WTC11 (cell line): ENCODE measurements at regions not wholly inside any gene's neighbourhood (a gene's known extent, or its start where the extent isn't known, plus 50 kb on each side); places are given as distances from the start of the nearest gene placed in this dataset.

Experiments used
- ATAC-seq: fragments of 200-7000 bp; cut with Tn5 transposase; 2 replicates; pipeline ENCODE4 v1.10.0; 2021; ENCODE audit warnings: mild to moderate bottlenecking, moderate library complexity
- CTCF ChIA-PET: fragments of 300-600 bp; sonication (Branson Sonifier 250); formaldehyde crosslinking; loops from one replicate; lab custom pipeline; 2021; ENCODE audit warnings: antibody characterized with exemption; lab: Charles Lee
- POLR2A ChIA-PET: fragments of 350-600 bp; sonication (Branson Sonifier 250); formaldehyde crosslinking; loops from one replicate; lab custom pipeline; 2021; ENCODE audit warnings: antibody characterized with exemption; lab: Charles Lee
- DNase-seq: peaks from one replicate; pipeline ENCODE4 v3.0.0; 2021; ENCODE audit warnings: low spot score
- H3K27ac Mint-ChIP-seq: 2 replicates; pipeline ENCODE4 v1.8.0; 2021; ENCODE audit warnings: mixed read lengths
- H3K27me3 Mint-ChIP-seq: 2 replicates; pipeline ENCODE4 v1.8.0; 2021; ENCODE audit warnings: low read depth, mild to moderate bottlenecking, moderate library complexity, mixed read lengths
- H3K36me3 Mint-ChIP-seq: 2 replicates; pipeline ENCODE4 v1.8.0; 2021; ENCODE audit warnings: mixed read lengths
- H3K4me1 Mint-ChIP-seq: 2 replicates; pipeline ENCODE4 v1.8.0; 2022; ENCODE audit warnings: mixed read lengths
- H3K4me3 Mint-ChIP-seq: 2 replicates; pipeline ENCODE4 v1.8.0; 2021; ENCODE audit warnings: mild to moderate bottlenecking, moderate library complexity, mixed read lengths
- H3K9me3 Mint-ChIP-seq: 2 replicates; pipeline ENCODE4 v1.8.0; 2021; ENCODE audit warnings: mixed read lengths
- ATF2 ChIP-seq: sonication (generic); formaldehyde crosslinking; IDR thresholded peaks from 2 replicates; pipeline ENCODE4 v1.8.1; 2022; ENCODE audit warnings: low read depth, missing genetic modification reagents, borderline replicate concordance
- CREB1 ChIP-seq: sonication (generic); formaldehyde crosslinking; IDR thresholded peaks from 2 replicates; pipeline ENCODE4 v1.8.0; 2023; ENCODE audit warnings: mild to moderate bottlenecking, missing genetic modification reagents
- CTCF ChIP-seq: fragments of 200-600 bp; IDR thresholded peaks from 2 replicates; pipeline ENCODE4 v1.8.0; 2022; ENCODE audit warnings: antibody characterized with exemption
- ELF4 ChIP-seq: sonication (generic); formaldehyde crosslinking; IDR thresholded peaks from 2 replicates; pipeline ENCODE4 v1.8.1; 2022; ENCODE audit warnings: low read depth, mild to moderate bottlenecking, moderate library complexity, missing genetic modification reagents
- FOXJ3 ChIP-seq: sonication (generic); formaldehyde crosslinking; IDR thresholded peaks from 2 replicates; pipeline ENCODE4 v1.9.0; 2021; ENCODE audit warnings: missing genetic modification reagents, mild to moderate bottlenecking, borderline replicate concordance
- FOXP1 ChIP-seq: sonication (generic); formaldehyde crosslinking; IDR thresholded peaks from 2 replicates; pipeline ENCODE4 v1.8.0; 2022; ENCODE audit warnings: missing genetic modification reagents, mild to moderate bottlenecking, moderate library complexity, borderline replicate concordance
- GABPB1 ChIP-seq: sonication (generic); formaldehyde crosslinking; IDR thresholded peaks from 2 replicates; pipeline ENCODE4 v1.8.1; 2023; ENCODE audit warnings: mild to moderate bottlenecking, missing genetic modification reagents
- GRHL2 ChIP-seq: fragments of 250-450 bp; sonication (Bioruptor Pico); IDR thresholded peaks from 2 replicates; pipeline ENCODE4 v1.8.0; 2022; ENCODE audit warnings: mild to moderate bottlenecking, moderate library complexity; ENCODE audit not compliant: insufficient replicate concordance, severe bottlenecking
- HMGA2 ChIP-seq: fragments of 250-450 bp; sonication (Bioruptor Pico); IDR thresholded peaks from 2 replicates; pipeline ENCODE4 v1.4.0; 2021; ENCODE audit warnings: mild to moderate bottlenecking, moderate library complexity
- JAZF1 ChIP-seq: fragments of 250-450 bp; sonication (Bioruptor Pico); IDR thresholded peaks from 2 replicates; pipeline ENCODE4 v1.9.0; 2021; ENCODE audit warnings: moderate library complexity, mild to moderate bottlenecking, inconsistent platforms
- KAT7 ChIP-seq: sonication (generic); formaldehyde crosslinking; IDR thresholded peaks from 2 replicates; pipeline ENCODE4 v1.8.1; 2023; ENCODE audit warnings: missing genetic modification reagents, mild to moderate bottlenecking, borderline replicate concordance
- MAX ChIP-seq: sonication (generic); formaldehyde crosslinking; IDR thresholded peaks from 2 replicates; pipeline ENCODE4 v1.8.0; 2022; ENCODE audit warnings: mild to moderate bottlenecking, missing genetic modification reagents
- MXD4 ChIP-seq: fragments of 250-450 bp; sonication (Bioruptor Pico); IDR thresholded peaks from 2 replicates; pipeline ENCODE4 v1.8.0; 2021; ENCODE audit warnings: mild to moderate bottlenecking, moderate library complexity, borderline replicate concordance
- OVOL2 ChIP-seq: fragments of 250-450 bp; sonication (Bioruptor Pico); IDR thresholded peaks from 2 replicates; pipeline ENCODE4 v1.9.0; 2021; ENCODE audit warnings: mild to moderate bottlenecking, borderline replicate concordance
- RELA ChIP-seq: sonication (generic); formaldehyde crosslinking; IDR thresholded peaks from 2 replicates; pipeline ENCODE4 v1.8.1; 2022; ENCODE audit warnings: missing genetic modification reagents, mild to moderate bottlenecking, borderline replicate concordance
- RORB ChIP-seq: fragments of 250-450 bp; sonication (Bioruptor Pico); IDR thresholded peaks from 2 replicates; pipeline ENCODE4 v1.9.0; 2021; ENCODE audit warnings: mild to moderate bottlenecking
- SMAD3 ChIP-seq: sonication (generic); formaldehyde crosslinking; IDR thresholded peaks from 2 replicates; pipeline ENCODE4 v1.8.0; 2022; ENCODE audit warnings: missing genetic modification reagents, mild to moderate bottlenecking, borderline replicate concordance
- SOX15 ChIP-seq: fragments of 250-450 bp; sonication (Bioruptor Pico); IDR thresholded peaks from 2 replicates; pipeline ENCODE4 v1.9.0; 2021; ENCODE audit warnings: mild to moderate bottlenecking
- TCF7 ChIP-seq: sonication (generic); formaldehyde crosslinking; IDR thresholded peaks from 2 replicates; pipeline ENCODE4 v1.8.0; 2022; ENCODE audit warnings: mild to moderate bottlenecking, low read depth, missing genetic modification reagents, moderate library complexity
- TEAD1 ChIP-seq: sonication (generic); formaldehyde crosslinking; IDR thresholded peaks from 2 replicates; pipeline ENCODE4 v1.8.0; 2022; ENCODE audit warnings: mild to moderate bottlenecking, missing genetic modification reagents
- ZNF138 ChIP-seq: sonication (generic); formaldehyde crosslinking; conservative IDR thresholded peaks from 2 replicates; pipeline ENCODE4 v1.8.1; 2022; ENCODE audit warnings: mild to moderate bottlenecking, moderate library complexity, missing genetic modification reagents
- ZNF512 ChIP-seq: sonication (generic); formaldehyde crosslinking; IDR thresholded peaks from 2 replicates; pipeline ENCODE4 v1.8.1; 2022; ENCODE audit warnings: missing genetic modification reagents, borderline replicate concordance
- TF ChIP-seq, protein P1 (sequence below): sonication (generic); formaldehyde crosslinking; IDR thresholded peaks from 2 replicates; pipeline ENCODE4 v1.8.1; 2022; ENCODE audit warnings: mild to moderate bottlenecking, missing genetic modification reagents, moderate library complexity, borderline replicate concordance
- TF ChIP-seq, protein P2 (sequence below): sonication (generic); formaldehyde crosslinking; IDR thresholded peaks from 2 replicates; pipeline ENCODE4 v1.8.1; 2023; ENCODE audit warnings: mild to moderate bottlenecking, missing genetic modification reagents

DNA sequence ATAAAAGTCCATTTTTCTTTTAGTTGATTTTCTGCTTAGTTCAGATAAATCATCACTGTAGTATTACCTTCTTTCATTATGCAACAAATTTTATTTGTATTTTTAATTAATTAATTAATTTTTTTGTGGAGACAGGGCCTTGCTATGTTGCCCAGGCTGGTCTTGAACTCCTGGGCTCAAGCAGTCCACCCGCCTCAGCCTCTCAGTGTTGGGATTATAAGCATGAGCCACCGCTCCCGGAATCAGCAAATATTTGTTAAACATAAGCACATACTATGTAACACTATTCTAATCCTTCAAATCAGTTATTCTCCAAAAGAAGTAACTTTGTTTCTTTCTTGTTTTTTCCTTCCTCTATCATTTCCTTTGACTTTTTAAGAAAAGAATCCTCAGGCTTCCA lies 584.8 kb upstream of the ANKRD30A start (continued):
- no peak for TF ChIP-seq TCF7 (CRISPR knock-in tag)
- TF ChIP-seq, protein P1, sequence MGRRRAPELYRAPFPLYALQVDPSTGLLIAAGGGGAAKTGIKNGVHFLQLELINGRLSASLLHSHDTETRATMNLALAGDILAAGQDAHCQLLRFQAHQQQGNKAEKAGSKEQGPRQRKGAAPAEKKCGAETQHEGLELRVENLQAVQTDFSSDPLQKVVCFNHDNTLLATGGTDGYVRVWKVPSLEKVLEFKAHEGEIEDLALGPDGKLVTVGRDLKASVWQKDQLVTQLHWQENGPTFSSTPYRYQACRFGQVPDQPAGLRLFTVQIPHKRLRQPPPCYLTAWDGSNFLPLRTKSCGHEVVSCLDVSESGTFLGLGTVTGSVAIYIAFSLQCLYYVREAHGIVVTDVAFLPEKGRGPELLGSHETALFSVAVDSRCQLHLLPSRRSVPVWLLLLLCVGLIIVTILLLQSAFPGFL (CRISPR knock-in tag): no peak
- TF ChIP-seq, all 79 proteins: peak for 0

DNA sequence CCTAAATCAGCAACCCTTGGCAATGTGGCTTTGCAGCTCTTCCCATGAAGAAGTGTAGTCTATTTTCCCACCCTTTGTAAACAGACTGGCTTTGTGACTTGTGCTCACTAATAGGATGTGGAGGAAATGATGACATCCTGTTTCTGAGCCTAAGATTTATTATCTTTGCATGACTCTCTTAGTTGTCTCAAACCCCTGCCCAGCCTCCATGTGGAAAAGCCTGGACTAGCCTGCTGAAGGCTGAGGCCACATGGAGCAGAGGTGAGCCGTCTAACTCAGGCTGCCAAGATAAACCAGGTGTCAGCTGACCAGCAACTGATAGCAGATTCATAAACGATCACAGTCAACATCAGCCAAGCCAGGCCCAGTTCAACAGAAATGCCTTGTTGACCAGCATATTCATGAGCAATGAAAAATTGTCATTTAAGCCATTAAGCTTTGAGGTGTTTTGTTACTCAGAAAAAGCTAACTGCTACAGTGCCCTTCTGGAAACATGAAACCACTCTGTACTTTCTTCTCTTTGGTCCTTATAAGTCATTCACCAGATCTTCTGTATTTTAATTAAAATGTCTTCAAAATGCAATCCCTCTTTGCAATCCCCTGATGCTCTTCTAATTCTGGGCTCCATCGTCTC lies 586.3 kb upstream of the ANKRD30A start:
- no peak overlapping the region for H3K4me3 Mint-ChIP-seq
- ChIA-PET POLR2A (no interaction called here), CTCF (no interaction called here)
- H3K4me1 Mint-ChIP-seq: peaks cover 9% of the 10 kb centered on the region
- H3K36me3 Mint-ChIP-seq: no peaks in the 10 kb centered on the region
- DNase-seq: no peak
- H3K27ac Mint-ChIP-seq: no peak overlapping the region
- ATAC-seq: 0 out of 2 replicates have a peak, but pooled peaks have one; percentile 32
- no peaks in the 10 kb centered on the region for H3K27me3 Mint-ChIP-seq
- H3K9me3 Mint-ChIP-seq: no peaks in the 10 kb centered on the region
- TF ChIP-seq RORB (CRISPR knock-in tag) (no peak), SOX15 (CRISPR knock-in tag) (no peak), FOXP1 (CRISPR knock-in tag) (no peak), ATF2 (CRISPR knock-in tag) (no peak)

- no peak for ATAC-seq
- no peak for DNase-seq
- no peak overlapping the region for H3K27ac Mint-ChIP-seq
Observed at GRCh38 chr10:36534471-36535002, 590.9 kb upstream of the ANKRD30A start.

More at GRCh38 chr10:36534471-36535002, 590.9 kb upstream of the ANKRD30A start:
- H3K27me3 Mint-ChIP-seq: no peaks in the 10 kb centered on the region
- H3K9me3 Mint-ChIP-seq: peaks cover 18% of the 10 kb centered on the region
- no peak overlapping the region for H3K4me3 Mint-ChIP-seq
- POLR2A ChIA-PET: no interaction called here
- peaks cover 6% of the 10 kb centered on the region for H3K36me3 Mint-ChIP-seq
- H3K4me1 Mint-ChIP-seq: peaks cover 2% of the 10 kb centered on the region
- CTCF ChIA-PET: no interaction called here
- no peak for TF ChIP-seq GABPB1 (CRISPR knock-in tag)
- no peak for TF ChIP-seq MXD4 (CRISPR knock-in tag)
- no peak for TF ChIP-seq SMAD3 (CRISPR knock-in tag)
- TF ChIP-seq KAT7 (CRISPR knock-in tag): no peak
- no peak for TF ChIP-seq CTCF
- TF ChIP-seq CREB1: no peak
- TF ChIP-seq, protein P2, sequence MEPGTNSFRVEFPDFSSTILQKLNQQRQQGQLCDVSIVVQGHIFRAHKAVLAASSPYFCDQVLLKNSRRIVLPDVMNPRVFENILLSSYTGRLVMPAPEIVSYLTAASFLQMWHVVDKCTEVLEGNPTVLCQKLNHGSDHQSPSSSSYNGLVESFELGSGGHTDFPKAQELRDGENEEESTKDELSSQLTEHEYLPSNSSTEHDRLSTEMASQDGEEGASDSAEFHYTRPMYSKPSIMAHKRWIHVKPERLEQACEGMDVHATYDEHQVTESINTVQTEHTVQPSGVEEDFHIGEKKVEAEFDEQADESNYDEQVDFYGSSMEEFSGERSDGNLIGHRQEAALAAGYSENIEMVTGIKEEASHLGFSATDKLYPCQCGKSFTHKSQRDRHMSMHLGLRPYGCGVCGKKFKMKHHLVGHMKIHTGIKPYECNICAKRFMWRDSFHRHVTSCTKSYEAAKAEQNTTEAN: no peak
- no peak for TF ChIP-seq TCF7 (CRISPR knock-in tag)
- TF ChIP-seq ELF4: no peak
- no peak for TF ChIP-seq GRHL2 (CRISPR knock-in tag)
- TF ChIP-seq FOXJ3 (CRISPR knock-in tag): no peak
- no peak for TF ChIP-seq OVOL2 (CRISPR knock-in tag)
- no peak for TF ChIP-seq ZNF138
- no peak for TF ChIP-seq HMGA2 (CRISPR knock-in tag)
- TF ChIP-seq MAX: no peak
- TF ChIP-seq JAZF1 (CRISPR knock-in tag): no peak
- no peak for TF ChIP-seq ZNF512 (CRISPR knock-in tag)
- no peak for TF ChIP-seq RELA
- TF ChIP-seq TEAD1 (CRISPR knock-in tag): no peak
